K562 (cell line): ENCODE measurements at regions not wholly inside any gene's neighbourhood (a gene's known extent, or its start where the extent isn't known, plus 50 kb on each side); places are given as distances from the start of the nearest gene placed in this dataset.

Source experiments
- ATAC-seq: fragments of 200-7000 bp; cut with Tn5 transposase; 3 replicates; pipeline ENCODE4 v1.9.1; 2020; ENCODE audit warnings: moderate library complexity
- BruUV-seq: library from RNA; stranded (reverse); fragments of 400-500 nt; replicated peaks from 2 replicates; lab custom pipeline; 2021; lab: Mats Ljungman, UMichigan
- CTCF ChIA-PET: fragments of 300-600 bp; formaldehyde crosslinking; extraction: SDS; loops from one replicate; lab custom pipeline; 2021; ENCODE audit warnings: low intra/inter-chr PET ratio; lab: Yijun Ruan, JAX
- POLR2A ChIA-PET: fragments of 300-600, 350-650 bp; sonication (Branson Sonifier 250); formaldehyde crosslinking; extraction: SDS; loops from one replicate; lab custom pipeline; 2021; ENCODE audit warnings: antibody characterized with exemption, inconsistent platforms; lab: Yijun Ruan, JAX
- DNase-seq, 4 experiments: peaks; one replicate each; pipeline versions ENCODE4 v3.0.0 to v3.0.0-alpha.2; 2011 to 2018; ENCODE audit warnings: low spot score in 3 of 4, mixed read lengths in 3 of 4; ENCODE audit errors: extremely low read depth in 1 of 4
- FAIRE-seq: peaks from 2 replicates; lab custom pipeline; 2011; peaks lifted over from hg19 to GRCh38; lab: Jason Lieb, UNC
- H2AFZ ChIP-seq: 2 replicates; pipeline ENCODE4 v1.6.0; 2011; ENCODE audit warnings: low read depth, low read length, control low read depth, inconsistent platforms
- H3K27ac ChIP-seq: fragments of 200-600 bp; 3 replicates; pipeline ENCODE4 v1.8.0; 2011; ENCODE audit warnings: low read depth, mild to moderate bottlenecking, control low read depth, inconsistent platforms, low read length, moderate library complexity, mixed read lengths; ENCODE audit errors: extremely low read depth
- H3K27me3 ChIP-seq, 2 experiments: fragments of 300-600 bp in 1 of 2; 2 replicates in 1 of 2; 3 replicates in 1 of 2; pipeline versions ENCODE4 v1.6.0 to v1.8.0; 2011; ENCODE audit warnings: inconsistent platforms in 2 of 2, low read length in 2 of 2, mild to moderate bottlenecking in 1 of 2, mixed read lengths in 1 of 2, moderate library complexity in 1 of 2; ENCODE audit not compliant: control insufficient read depth in 2 of 2, insufficient read depth in 2 of 2
- H3K36me3 ChIP-seq: fragments of 300-600 bp; 3 replicates; pipeline ENCODE4 v1.8.0; 2011; ENCODE audit warnings: mild to moderate bottlenecking, low read length, inconsistent platforms; ENCODE audit not compliant: control insufficient read depth, insufficient read depth
- H3K4me1 ChIP-seq, 2 experiments: fragments of 200-600 bp in 1 of 2; replicated peaks in 1 of 2; 2 replicates in 1 of 2; 3 replicates in 1 of 2; pipeline versions ENCODE4 v1.5.1 to v1.8.0; 2011; ENCODE audit warnings: inconsistent platforms in 2 of 2, low read length in 2 of 2, mild to moderate bottlenecking in 1 of 2, mixed read lengths in 1 of 2, moderate library complexity in 1 of 2; ENCODE audit not compliant: control insufficient read depth in 2 of 2, insufficient read depth in 2 of 2
- H3K4me2 ChIP-seq: 2 replicates; pipeline ENCODE4 v1.6.1; 2011; ENCODE audit warnings: low read length, control low read depth, inconsistent platforms, mixed read lengths; ENCODE audit not compliant: insufficient read depth
- H3K4me3 ChIP-seq: fragments of 200-600 bp; sonication (generic), shearing (Covaris generic); 2 replicates; pipeline ENCODE4 v1.5.1; 2016; ENCODE audit warnings: control low read depth, inconsistent platforms
- H3K79me2 ChIP-seq: fragments of 200-600 bp; 3 replicates; pipeline ENCODE4 v1.8.0; 2011; ENCODE audit warnings: low read length, inconsistent platforms; ENCODE audit not compliant: control insufficient read depth, insufficient read depth
- H3K9ac ChIP-seq, 2 experiments: 2 replicates each; pipeline versions ENCODE4 v1.6.0 to v1.6.1; 2011; ENCODE audit warnings: low read depth in 2 of 2, low read length in 2 of 2, control low read depth in 1 of 2, inconsistent platforms in 1 of 2, mild to moderate bottlenecking in 1 of 2, mixed read lengths in 1 of 2; ENCODE audit not compliant: insufficient read depth in 1 of 2
- H3K9me1 ChIP-seq: one replicate; pipeline ENCODE4 v1.6.0; 2011; ENCODE audit warnings: inconsistent platforms, mild to moderate bottlenecking, low read length, moderate library complexity; ENCODE audit not compliant: control insufficient read depth, insufficient read depth
- H3K9me3 ChIP-seq: replicated peaks from 2 replicates; pipeline ENCODE4 v1.5.1; 2011; ENCODE audit warnings: low read depth, low read length, inconsistent platforms; ENCODE audit not compliant: control insufficient read depth, insufficient read depth
- H4K20me1 ChIP-seq: replicated peaks from 2 replicates; pipeline ENCODE4 v1.6.1; 2011; ENCODE audit warnings: low read length, inconsistent platforms, mixed read lengths; ENCODE audit not compliant: control insufficient read depth, insufficient read depth
- ADNP ChIP-seq: fragments of 200-800 bp; sonication (Bioruptor generic); IDR thresholded peaks from 2 replicates; pipeline ENCODE4 v1.6.1; 2016; ENCODE audit warnings: missing genetic modification characterization, missing compliant biosample characterization
- ELF1 ChIP-seq: fragments of 200-800 bp; sonication (Bioruptor generic); IDR thresholded peaks from 2 replicates; pipeline ENCODE4 v1.6.1; 2016; ENCODE audit warnings: missing genetic modification characterization, missing compliant biosample characterization
- FOXK1 ChIP-seq: sonication (generic); formaldehyde crosslinking; IDR thresholded peaks from 2 replicates; pipeline ENCODE4 v1.8.0; 2022; ENCODE audit warnings: missing genetic modification reagents, mild to moderate bottlenecking, borderline replicate concordance
- MEIS2 ChIP-seq: fragments of 450-650 bp; IDR thresholded peaks from 2 replicates; pipeline ENCODE4 v1.6.1; 2014; ENCODE audit warnings: mild to moderate bottlenecking; ENCODE audit not compliant: partially characterized antibody
- PHF21A ChIP-seq: fragments of 450-650 bp; IDR thresholded peaks from 2 replicates; pipeline ENCODE4 v1.6.1; 2017; ENCODE audit warnings: low read depth, borderline replicate concordance
- RBM17 ChIP-seq: fragments of 200-400 bp; formaldehyde crosslinking; IDR thresholded peaks from 2 replicates; pipeline ENCODE4 v1.6.1; 2017; ENCODE audit warnings: low read depth, mild to moderate bottlenecking, low read length, borderline replicate concordance
- SP1 ChIP-seq: sonication (generic); formaldehyde crosslinking; IDR thresholded peaks from 2 replicates; pipeline ENCODE4 v1.8.1; 2022; ENCODE audit warnings: mild to moderate bottlenecking, missing genetic modification reagents
- SRSF1 ChIP-seq: fragments of 200-400 bp; formaldehyde crosslinking; IDR thresholded peaks from 2 replicates; pipeline ENCODE4 v1.6.1; 2017; ENCODE audit warnings: mild to moderate bottlenecking, low read depth, low read length, moderate library complexity
- TFAM ChIP-seq: fragments of 250-450 bp; sonication (Bioruptor Pico); conservative IDR thresholded peaks from 2 replicates; pipeline ENCODE4 v1.5.0; 2021; ENCODE audit warnings: mild to moderate bottlenecking, moderate library complexity
- THRA ChIP-seq: fragments of 450-650 bp; IDR thresholded peaks from 2 replicates; pipeline ENCODE4 v1.6.1; 2017; ENCODE audit warnings: mild to moderate bottlenecking, moderate library complexity
- ZFP36 ChIP-seq: fragments of 150-350 bp; IDR thresholded peaks from 2 replicates; pipeline ENCODE4 v1.6.1; 2018; ENCODE audit warnings: low read length, low read depth; ENCODE audit not compliant: partially characterized antibody
- ZNF444 ChIP-seq: fragments of 250-450 bp; sonication (Bioruptor Pico); IDR thresholded peaks from 2 replicates; pipeline ENCODE4 v1.4.0; 2020; ENCODE audit warnings: mild to moderate bottlenecking, moderate library complexity
- WGBS: fragments of 100-300 bp; shearing (Covaris generic); methylation state at CpG from one replicate; pipeline ENCODE4 v1.1.6; 2016; ENCODE audit warnings: low coverage, mixed read lengths; ENCODE audit not compliant: insufficient coverage; ENCODE audit errors: missing lambda C conversion rate; 5-methylcytosine and 5-hydroxymethylcytosine counted together
- in situ Hi-C: fragments of 300-500 bp; cut with MboI; formaldehyde crosslinking; loops from 4 replicates; pipeline ENCODE4 v1.15.0; 2018; ENCODE audit warnings: inconsistent platforms, mixed read lengths
- intact Hi-C: fragments of 100-400 bp; cut with micrococcal nuclease; formaldehyde crosslinking; loops from 2 replicates; pipeline ENCODE4 v1.14.2; 2022
- TF ChIP-seq, protein P1 (sequence below), 2 experiments: fragments of 450-650 bp; IDR thresholded peaks; 2 replicates each; pipeline ENCODE4 v1.6.1; 2016; ENCODE audit warnings: mild to moderate bottlenecking in 2 of 2, borderline replicate concordance in 1 of 2, low read depth in 1 of 2, moderate library complexity in 1 of 2

- H3K4me1 ChIP-seq: no peaks in the 10 kb centered on the region
- H3K27ac ChIP-seq: no peak overlapping the region
- no peak for FAIRE-seq
- no peaks in the 10 kb centered on the region; the same call in 1 of the 2 replicates for H4K20me1 ChIP-seq
- no peak overlapping the region for H2AFZ ChIP-seq
- ChIA-PET CTCF (no interaction called here), POLR2A (no interaction called here)
- H3K4me3 ChIP-seq: no peak overlapping the region
- H3K9me1 ChIP-seq: no peaks in the 10 kb centered on the region
- no TSS peak for BruUV-seq
- in situ Hi-C loops: no loop called here
- H3K27me3 ChIP-seq: peaks cover 10 to 38% of the 10 kb centered on the region in 2 experiments; a peak in 3 of 5 replicates
- WGBS: 0% methylated on average over 12 of the region's 12 CpGs
- no peak overlapping the region for H3K4me2 ChIP-seq
- no peak for DNase-seq
- H3K9ac ChIP-seq: no peak overlapping the region
- intact Hi-C loops: no loop called here
- TF ChIP-seq SRSF1: no peak
- TF ChIP-seq SP1 (CRISPR knock-in tag): no peak
- TF ChIP-seq, protein P1, sequence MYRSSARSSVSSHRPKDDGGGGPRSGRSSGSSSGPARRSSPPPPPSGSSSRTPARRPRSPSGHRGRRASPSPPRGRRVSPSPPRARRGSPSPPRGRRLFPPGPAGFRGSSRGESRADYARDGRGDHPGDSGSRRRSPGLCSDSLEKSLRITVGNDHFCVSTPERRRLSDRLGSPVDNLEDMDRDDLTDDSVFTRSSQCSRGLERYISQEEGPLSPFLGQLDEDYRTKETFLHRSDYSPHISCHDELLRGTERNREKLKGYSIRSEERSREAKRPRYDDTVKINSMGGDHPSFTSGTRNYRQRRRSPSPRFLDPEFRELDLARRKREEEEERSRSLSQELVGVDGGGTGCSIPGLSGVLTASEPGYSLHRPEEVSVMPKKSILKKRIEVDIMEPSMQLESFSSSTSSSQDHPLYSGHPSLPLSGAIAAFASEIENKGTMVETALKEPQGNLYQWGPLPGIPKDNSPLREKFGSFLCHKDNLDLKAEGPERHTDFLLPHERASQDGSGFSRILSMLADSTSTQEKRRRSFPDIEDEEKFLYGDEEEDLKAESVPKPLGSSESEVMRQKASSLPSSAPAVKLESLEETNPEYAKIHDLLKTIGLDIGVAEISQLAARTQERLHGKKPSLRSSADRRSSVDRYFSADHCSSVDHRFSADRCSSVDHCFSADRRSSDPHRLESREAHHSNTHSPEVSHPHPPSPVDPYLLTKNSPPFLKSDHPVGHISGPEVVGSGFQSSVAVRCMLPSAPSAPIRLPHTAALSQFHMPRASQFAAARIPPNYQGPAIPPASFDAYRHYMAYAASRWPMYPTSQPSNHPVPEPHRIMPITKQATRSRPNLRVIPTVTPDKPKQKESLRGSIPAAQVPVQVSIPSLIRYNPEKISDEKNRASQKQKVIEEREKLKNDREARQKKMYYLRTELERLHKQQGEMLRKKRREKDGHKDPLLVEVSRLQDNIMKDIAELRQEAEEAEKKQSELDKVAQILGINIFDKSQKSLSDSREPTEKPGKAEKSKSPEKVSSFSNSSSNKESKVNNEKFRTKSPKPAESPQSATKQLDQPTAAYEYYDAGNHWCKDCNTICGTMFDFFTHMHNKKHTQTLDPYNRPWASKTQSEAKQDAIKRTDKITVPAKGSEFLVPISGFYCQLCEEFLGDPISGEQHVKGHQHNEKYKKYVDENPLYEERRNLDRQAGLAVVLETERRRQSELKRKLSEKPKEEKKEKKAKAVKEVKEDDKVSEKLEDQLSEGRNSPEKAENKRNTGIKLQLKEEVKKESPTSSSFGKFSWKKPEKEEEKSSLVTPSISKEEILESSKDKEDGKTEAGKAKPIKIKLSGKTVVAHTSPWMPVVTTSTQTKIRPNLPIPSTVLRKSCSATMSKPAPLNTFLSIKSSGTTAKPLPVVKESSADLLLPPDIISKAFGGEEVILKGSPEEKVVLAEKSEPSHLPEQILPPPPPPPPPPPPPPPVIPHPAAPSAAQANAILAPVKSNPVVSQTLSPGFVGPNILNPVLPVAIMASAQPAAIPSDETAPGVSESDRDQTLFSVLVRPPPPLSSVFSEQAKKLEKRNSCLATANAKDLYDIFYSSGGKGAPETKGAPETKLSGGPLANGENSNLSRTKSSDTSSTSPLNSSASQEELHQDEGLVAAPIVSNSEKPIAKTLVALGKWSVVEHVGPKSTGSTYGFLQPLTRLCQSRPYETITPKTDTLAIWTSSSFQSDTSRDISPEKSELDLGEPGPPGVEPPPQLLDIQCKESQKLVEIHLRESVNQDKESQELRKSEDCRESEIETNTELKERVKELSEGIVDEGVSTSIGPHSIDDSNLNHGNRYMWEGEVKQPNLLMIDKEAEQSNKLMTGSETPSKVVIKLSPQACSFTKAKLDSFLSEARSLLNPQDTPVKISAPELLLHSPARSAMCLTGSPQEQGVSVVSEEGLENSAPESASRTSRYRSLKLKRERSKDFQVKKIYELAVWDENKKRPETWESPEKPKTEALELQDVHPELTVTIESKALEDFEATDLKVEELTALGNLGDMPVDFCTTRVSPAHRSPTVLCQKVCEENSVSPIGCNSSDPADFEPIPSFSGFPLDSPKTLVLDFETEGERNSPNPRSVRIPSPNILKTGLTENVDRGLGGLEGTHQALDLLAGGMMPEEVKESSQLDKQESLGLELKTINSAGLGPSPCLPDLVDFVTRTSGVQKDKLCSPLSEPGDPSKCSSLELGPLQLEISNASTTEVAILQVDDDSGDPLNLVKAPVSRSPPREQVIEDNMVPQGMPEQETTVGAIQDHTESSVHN (IDR thresholded peaks at IDR 0.05; ENCODE audit: borderline replicate concordance in 1 of 2, low read depth in 1 of 2): no peak
- TF ChIP-seq ZNF444 (CRISPR knock-in tag): no peak
- TF ChIP-seq ADNP (tag): no peak
- no peak for TF ChIP-seq ZFP36
- TF ChIP-seq MEIS2: no peak
- no peak for TF ChIP-seq THRA
- TF ChIP-seq FOXK1 (CRISPR knock-in tag): no peak
- TF ChIP-seq ELF1 (tag): no peak
- TF ChIP-seq TFAM: no peak
- no peak for TF ChIP-seq PHF21A
- TF ChIP-seq RBM17: no peak
- H3K79me2 ChIP-seq: no peaks in the 10 kb centered on the region
- no peak for ATAC-seq
- H3K36me3 ChIP-seq: no peaks in the 10 kb centered on the region
- H3K9me3 ChIP-seq: no peaks in the 10 kb centered on the region
These were observed 185.9 kb upstream of the TPM1 start for GRCh38 chr15:62856466-62857246.
